WERI-Rb-1 (cell line): ENCODE measurements at regions not wholly inside any gene's neighbourhood (a gene's known extent, or its start where the extent isn't known, plus 50 kb on each side); places are given as distances from the start of the nearest gene placed in this dataset.

Experiments used
- DNase-seq: peaks from one replicate; pipeline ENCODE4 v3.0.0-alpha.2; 2020
- H3K27ac ChIP-seq: fragments of 250-450 bp; sonication (Bioruptor Pico); 2 replicates; pipeline ENCODE4 v1.5.1; 2020; ENCODE audit warnings: mild to moderate bottlenecking, moderate library complexity
- H3K27me3 ChIP-seq: fragments of 250-450 bp; sonication (Bioruptor Pico); 2 replicates; pipeline ENCODE4 v1.5.1; 2021; ENCODE audit warnings: mild to moderate bottlenecking, low read depth, moderate library complexity; ENCODE audit not compliant: insufficient read depth, severe bottlenecking
- H3K36me3 ChIP-seq: fragments of 250-450 bp; sonication (Bioruptor Pico); 2 replicates; pipeline ENCODE4 v1.5.1; 2020; ENCODE audit warnings: mild to moderate bottlenecking, moderate library complexity
- H3K4me3 ChIP-seq: 2 replicates; pipeline ENCODE4 v1.5.1; 2011; ENCODE audit warnings: low read depth, mild to moderate bottlenecking, control low read depth, low read length
- H3K9me3 ChIP-seq: fragments of 250-450 bp; sonication (Bioruptor Pico); 2 replicates; pipeline ENCODE4 v1.5.1; 2021; ENCODE audit warnings: mild to moderate bottlenecking, moderate library complexity; ENCODE audit not compliant: severe bottlenecking
- TF ChIP-seq, protein P1 (sequence below): IDR thresholded peaks from 2 replicates; pipeline ENCODE4 v1.5.1; 2011; ENCODE audit warnings: low read depth, mild to moderate bottlenecking, control low read depth, inconsistent platforms, low read length

DNA sequence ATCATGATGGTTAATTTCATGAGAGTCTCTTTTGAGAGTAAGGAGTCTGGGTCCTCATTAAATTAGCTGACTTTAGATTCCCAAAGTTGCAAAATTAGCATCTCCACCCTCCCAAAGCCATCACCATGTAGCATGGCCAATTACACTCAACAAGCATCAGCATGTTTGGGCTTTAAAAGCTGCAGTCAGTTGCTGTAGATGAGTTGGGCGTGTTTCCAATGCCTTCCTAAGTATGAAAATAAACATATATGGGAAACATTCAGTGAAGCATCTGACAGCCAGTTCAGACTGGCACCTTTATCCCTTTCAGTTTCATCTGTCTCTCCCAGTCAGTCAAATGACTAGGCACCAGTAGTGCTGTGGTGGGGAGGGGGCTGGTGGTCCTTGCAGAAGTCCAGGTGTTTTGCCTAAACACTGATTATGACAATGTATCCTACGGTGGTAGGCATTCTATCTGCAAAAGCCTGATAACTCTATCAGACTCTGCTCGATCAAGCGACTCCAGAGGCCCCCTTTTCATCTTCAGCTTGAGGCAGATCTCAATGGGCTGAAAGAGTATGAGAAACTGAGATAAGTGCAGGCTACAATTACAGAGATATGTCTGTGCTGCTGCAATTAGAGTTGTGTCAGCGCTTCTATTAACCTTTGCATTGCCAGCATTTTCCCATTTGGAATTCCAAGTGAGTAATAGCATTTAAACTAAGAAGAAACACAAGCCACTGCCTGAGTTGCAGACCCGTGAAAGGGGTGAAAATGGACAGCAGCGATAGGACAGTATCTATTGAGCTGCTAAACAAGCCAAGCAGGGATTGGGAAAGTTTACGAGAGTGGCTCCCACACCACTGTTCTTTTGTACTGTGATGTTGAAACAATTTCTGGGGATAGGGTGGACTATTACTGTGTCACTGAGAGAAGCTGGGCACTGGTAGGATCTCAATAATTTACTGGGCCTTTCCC is 67.3 kb upstream of the SPOPL start:
- H3K4me3 ChIP-seq = no peak overlapping the region
- H3K36me3 ChIP-seq = no peaks in the 10 kb centered on the region
- H3K27me3 ChIP-seq = no peaks in the 10 kb centered on the region
- no peak overlapping the region for H3K27ac ChIP-seq
- TF ChIP-seq, protein P1, sequence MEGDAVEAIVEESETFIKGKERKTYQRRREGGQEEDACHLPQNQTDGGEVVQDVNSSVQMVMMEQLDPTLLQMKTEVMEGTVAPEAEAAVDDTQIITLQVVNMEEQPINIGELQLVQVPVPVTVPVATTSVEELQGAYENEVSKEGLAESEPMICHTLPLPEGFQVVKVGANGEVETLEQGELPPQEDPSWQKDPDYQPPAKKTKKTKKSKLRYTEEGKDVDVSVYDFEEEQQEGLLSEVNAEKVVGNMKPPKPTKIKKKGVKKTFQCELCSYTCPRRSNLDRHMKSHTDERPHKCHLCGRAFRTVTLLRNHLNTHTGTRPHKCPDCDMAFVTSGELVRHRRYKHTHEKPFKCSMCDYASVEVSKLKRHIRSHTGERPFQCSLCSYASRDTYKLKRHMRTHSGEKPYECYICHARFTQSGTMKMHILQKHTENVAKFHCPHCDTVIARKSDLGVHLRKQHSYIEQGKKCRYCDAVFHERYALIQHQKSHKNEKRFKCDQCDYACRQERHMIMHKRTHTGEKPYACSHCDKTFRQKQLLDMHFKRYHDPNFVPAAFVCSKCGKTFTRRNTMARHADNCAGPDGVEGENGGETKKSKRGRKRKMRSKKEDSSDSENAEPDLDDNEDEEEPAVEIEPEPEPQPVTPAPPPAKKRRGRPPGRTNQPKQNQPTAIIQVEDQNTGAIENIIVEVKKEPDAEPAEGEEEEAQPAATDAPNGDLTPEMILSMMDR = no peak
- DNase-seq = no peak
- no peaks in the 10 kb centered on the region for H3K9me3 ChIP-seq

DNA sequence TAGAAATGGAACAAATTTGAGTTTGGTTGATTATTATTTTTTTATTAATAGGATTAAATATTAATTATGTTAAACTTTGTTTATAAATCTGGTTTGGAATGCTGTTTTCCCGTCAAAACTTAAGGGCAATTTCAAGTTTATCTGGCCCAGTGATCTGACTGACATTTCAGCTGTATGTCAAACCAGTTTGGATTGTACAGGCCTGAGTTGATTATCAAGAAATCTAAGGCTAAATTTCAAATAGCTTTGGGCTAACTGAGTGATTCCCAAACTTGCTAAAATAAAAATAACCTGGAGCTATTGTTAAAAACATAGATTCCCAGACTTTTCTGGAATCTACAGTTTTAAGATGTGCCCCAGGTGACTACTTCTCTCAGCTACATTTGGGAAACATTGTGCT is 65.9 kb upstream of the SPOPL start:
- TF ChIP-seq, protein P1 = no peak
- Histone ChIP-seq H3K36me3 (no peaks in the 10 kb centered on the region), H3K27me3 (no peaks in the 10 kb centered on the region), H3K9me3 (no peaks in the 10 kb centered on the region), H3K4me3 (no peak overlapping the region), H3K27ac (no peak overlapping the region)
- no peak for DNase-seq

DNA sequence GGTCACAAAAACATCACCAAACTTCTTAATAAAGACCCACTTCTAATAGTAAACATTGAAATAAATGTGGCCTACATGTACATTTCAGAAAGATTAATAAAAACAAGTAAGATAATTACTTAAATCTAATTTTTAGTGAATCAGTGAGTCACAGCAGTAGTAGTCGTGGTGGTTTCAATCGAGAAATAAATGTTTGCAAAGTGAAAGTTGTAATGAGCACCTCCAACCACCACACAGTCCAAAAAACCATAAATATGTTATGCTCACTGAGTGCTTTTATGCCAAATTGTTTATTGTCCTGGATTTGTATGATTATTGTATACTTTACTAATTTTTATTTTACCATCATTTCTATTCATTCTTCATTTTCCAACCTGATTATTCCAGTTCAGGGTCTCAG is 61.8 kb upstream of the SPOPL start:
- TF ChIP-seq, protein P1 = no peak
- Histone ChIP-seq H3K27ac (no peak overlapping the region), H3K36me3 (no peaks in the 10 kb centered on the region), H3K9me3 (no peaks in the 10 kb centered on the region), H3K27me3 (no peaks in the 10 kb centered on the region), H3K4me3 (no peak overlapping the region)
- no peak for DNase-seq

DNA sequence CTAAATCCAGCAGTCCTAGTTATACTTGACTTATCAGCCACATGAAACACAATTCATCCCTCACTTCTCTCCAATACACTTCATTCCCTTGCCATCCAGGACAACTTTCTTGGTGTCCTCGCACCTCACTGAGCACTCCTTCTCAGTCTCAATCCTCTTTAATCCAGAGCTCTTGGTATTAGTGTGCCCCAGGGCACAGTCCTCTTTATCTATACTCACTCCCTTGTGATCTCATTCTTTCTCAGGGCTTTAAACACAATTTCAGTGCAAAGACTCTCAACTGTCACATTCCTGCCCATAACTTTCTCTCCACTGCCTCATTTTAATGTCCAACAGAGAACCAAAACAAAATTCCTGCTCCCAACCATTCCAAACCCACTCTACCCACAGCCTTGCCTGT is 60.8 kb upstream of the SPOPL start:
- Histone ChIP-seq H3K27ac (no peak overlapping the region), H3K9me3 (no peaks in the 10 kb centered on the region), H3K36me3 (no peaks in the 10 kb centered on the region), H3K27me3 (no peaks in the 10 kb centered on the region), H3K4me3 (no peak overlapping the region)
- TF ChIP-seq, protein P1 = no peak
- no peak for DNase-seq

DNA sequence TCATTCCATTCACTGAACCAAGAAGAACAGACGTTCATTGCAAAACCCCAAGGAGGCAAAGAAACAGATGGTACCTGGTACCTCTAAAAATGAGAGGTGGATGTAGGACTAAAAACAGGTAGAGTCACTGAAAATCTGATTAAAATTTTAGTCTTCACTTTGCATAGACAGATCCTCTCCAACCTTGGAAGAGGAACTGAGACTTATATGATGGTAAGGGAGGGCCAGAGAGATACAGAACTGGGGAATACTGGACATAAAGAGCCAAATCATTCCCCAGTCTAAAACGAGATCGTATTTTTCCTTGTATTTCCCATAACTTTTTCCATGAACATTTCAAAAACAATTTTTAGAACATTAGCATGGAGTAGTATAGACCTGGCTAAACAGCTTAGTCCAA is 59.7 kb upstream of the SPOPL start:
- H3K9me3 ChIP-seq = no peaks in the 10 kb centered on the region
- H3K36me3 ChIP-seq = no peaks in the 10 kb centered on the region
- TF ChIP-seq, protein P1 = no peak
- DNase-seq = no peak
- no peak overlapping the region for H3K4me3 ChIP-seq
- no peaks in the 10 kb centered on the region for H3K27me3 ChIP-seq
- H3K27ac ChIP-seq = no peak overlapping the region

DNA sequence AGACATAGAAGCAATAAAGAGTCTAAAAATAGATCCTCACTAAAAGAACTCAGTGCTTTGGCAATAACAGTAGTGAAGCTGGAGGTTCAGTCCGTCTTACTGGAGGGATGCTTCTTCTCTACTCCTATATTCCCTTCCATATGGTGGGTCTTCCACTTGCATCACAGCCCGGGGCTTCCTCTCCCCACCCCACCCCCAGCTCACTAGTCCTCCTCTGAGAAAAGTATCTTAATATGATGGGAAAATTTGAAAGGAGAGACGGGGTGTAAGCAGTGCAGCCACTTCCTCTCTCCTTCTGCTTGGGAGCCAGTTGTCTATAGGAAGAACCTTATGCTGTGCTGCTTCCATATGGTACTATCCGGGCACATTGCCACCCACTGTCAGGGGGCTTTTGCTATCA is 57.2 kb upstream of the SPOPL start:
- Histone ChIP-seq H3K4me3 (no peak overlapping the region), H3K27me3 (no peaks in the 10 kb centered on the region), H3K27ac (no peak overlapping the region), H3K9me3 (no peaks in the 10 kb centered on the region), H3K36me3 (no peaks in the 10 kb centered on the region)
- TF ChIP-seq, protein P1 = no peak
- DNase-seq = no peak
